DMS53 (cell line): ENCODE measurements at regions not wholly inside any gene's neighbourhood (a gene's known extent, or its start where the extent isn't known, plus 50 kb on each side); places are given as distances from the start of the nearest gene placed in this dataset.
A peak's percentile ranks its signal among the peaks of the same experiment; 100 is the strongest.

ENCODE experiments used
- DNase-seq: peaks from one replicate; lab custom pipeline; 2025; lab: John Stamatoyannopoulos, UW

- DNase-seq = peak; percentile 2
These were observed 189.7 kb upstream of the GDNF start for GRCh38 chr5:38029397-38030065.

- peak; percentile 17 for DNase-seq
These were observed 184.0 kb upstream of the GDNF start for GRCh38 chr5:38023799-38024198.

DNA sequence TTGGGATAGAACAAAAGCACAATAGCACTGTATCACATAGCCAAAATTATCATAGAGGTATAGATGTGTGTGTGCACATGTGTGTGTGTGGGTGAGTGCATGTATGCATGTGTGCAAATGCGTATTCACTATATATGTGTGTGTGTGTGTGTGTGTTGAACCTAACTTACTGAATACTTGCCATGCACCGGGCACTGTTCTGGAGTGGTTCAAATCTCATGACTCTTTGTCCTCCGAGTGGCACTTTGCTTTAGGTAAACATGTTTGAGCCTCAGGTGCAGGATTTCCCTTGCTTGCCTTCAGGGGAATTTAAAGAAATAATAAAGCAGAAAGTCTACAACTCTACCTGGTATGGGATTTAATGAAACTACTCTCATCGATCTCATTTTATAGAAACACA lies 183.5 kb upstream of the GDNF start:
- DNase-seq = peak; percentile 21

DNA sequence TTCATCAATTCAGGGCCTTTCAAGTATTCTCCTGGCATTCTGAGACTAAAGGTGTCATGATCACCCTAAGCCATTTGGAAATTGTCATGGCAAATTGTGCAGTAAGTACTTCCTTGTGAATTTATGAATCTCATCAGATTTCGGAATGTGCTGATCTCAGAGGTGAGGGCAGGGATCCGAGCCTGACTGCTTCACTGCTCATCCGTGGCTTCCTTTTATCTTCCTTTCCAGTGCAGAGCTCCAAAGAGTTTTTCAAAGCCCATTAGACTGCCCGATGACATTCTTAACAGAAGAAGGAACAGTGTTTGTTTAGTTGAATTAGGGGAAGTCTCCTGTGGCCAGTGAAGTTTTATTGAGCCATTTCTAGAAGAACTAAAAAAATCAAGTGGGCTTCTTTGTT lies 182.8 kb upstream of the GDNF start:
- DNase-seq = peak; percentile 16

- DNase-seq = no peak
These were observed 178.2 kb upstream of the GDNF start for GRCh38 chr5:38018016-38018415.

DNA sequence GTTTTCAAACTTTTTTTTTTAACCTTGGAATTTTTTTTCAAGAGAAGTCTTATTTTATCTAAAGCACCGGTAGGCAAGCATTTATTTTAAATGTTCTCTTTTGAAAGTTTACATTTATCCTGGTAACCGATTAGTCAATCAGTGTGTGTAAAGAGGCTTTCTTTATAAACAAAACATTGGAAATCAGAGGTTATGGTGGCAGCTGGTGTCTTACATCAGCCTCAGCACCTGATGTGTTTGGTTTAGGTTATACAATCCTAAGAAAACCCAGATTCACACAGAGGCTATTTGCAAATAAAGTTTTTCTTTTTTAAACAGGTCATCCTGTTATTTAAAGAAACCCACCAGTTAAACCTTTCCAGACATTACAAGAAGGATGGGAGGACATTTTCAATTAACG lies 173.3 kb upstream of the GDNF start:
- DNase-seq = peak; percentile 25

GRCh38 chr5:38011668-38012188 lies 171.9 kb upstream of the GDNF start:
- no peak for DNase-seq

DNA sequence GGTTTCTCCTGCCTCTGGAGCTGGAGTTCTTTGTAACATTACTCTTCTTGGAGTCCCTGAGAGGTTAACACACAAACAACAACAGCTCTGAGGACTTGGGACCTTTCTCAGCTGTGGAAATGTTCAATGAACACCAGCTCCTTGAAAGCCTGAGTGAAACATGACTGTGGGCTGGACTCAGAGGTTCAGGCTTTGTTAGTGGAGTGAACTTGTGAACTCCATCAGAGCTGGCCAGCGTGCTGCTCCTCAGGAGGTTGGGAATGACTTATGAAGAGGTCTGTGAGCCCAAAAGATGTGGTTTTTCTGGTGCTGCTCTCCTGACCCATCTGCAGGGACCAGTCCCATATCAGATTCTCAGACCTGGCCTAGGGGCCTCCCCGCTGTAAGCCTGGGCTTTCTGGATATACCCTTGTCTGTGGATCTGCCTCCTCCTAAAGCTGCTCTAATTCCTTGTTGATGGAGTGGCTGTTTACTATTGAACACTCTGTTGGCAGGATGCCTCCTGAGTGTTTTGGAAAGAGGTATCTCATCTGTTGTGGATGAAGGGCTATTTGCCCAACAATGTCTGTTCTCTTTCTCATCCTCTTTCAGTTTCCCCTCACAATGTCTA lies 170.0 kb upstream of the GDNF start:
- DNase-seq = peak; percentile 11

DNA sequence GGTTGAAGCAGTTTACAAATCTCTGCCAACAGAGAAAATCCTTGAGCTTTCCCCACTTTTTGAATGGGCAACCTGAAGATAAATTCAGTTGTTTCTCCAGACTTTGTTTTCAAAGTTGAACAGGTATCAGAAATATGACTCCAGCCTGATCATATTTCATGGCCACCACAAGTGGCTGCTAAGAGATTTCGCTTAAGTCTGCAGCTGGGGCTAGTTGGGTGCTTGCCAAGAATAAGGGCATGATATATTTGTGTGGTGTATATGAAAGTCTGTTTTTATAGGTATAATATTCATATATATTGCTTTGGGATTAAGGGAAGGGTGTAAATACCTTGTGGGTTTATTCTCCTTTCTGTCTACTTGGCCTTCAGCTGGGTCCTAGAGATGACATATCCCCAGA lies 168.4 kb upstream of the GDNF start:
- peak; percentile 76 for DNase-seq

DNA sequence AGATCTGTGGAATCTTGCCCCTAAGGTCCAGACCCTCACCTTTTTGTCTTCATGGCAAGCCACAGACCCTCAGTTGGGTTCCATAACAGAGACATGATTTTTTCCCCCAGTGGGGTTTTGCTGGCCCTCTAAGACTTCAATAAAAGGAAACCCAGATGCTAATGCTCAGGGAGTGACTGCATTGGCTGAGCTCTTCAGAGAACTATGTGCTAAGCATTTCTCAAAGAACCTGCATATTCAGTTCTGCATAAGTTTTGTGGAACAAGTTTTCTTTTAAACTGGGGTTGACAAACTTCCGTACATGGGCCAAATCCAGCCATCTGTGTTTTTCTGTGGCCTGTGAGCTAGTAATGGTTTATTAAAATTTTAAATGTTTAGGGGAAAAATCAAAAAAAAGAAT lies 159.8 kb upstream of the GDNF start:
- no peak for DNase-seq

- DNase-seq = no peak
These were observed 157.1 kb upstream of the GDNF start for GRCh38 chr5:37996918-37997317.

DNA sequence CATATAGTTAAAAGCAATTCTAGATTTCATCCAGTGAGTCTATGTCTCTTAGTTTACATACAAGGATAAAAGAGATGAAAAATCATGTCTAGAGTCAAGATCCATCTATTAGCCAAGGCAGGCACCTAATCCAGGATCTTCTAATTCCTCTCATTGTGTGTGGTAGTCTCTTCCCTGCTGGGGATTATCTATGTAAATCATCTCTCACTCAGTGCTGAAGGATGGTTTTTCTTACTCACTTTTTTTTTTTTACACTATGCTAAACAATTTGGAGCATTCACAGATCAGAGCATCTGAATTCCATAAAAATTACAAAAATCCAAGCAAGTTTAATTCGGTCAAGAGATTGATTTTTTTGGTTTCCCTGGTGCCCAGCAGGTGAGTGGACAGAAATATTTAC lies 154.9 kb upstream of the GDNF start:
- DNase-seq = no peak

- DNase-seq = peak; percentile 12
These were observed 151.8 kb upstream of the GDNF start for GRCh38 chr5:37991301-37992299.

GRCh38 chr5:37989884-37990283 lies 150.0 kb upstream of the GDNF start:
- no peak for DNase-seq

GRCh38 chr5:37988454-37989046 lies 148.7 kb upstream of the GDNF start:
- peak; percentile 86 for DNase-seq

DNA sequence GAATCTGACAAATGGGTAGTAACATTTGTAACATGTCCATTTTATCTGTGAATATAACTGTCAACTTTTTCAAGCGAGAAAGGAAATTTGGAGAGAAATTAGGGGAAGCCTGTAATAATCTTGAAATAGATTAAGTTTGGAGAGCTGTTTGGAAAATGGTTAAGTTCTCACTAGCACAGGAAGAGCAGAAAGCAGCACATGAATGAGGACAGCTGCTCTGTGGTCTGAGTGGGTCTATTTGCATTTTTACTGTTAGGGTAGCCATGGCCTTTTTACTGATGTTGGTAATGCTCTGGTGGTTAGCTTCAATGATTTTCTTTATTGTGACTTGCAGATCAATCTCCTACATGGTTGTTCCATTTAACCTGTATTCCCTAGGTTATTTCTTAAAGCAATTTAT lies 144.5 kb upstream of the GDNF start:
- DNase-seq = no peak

DNA sequence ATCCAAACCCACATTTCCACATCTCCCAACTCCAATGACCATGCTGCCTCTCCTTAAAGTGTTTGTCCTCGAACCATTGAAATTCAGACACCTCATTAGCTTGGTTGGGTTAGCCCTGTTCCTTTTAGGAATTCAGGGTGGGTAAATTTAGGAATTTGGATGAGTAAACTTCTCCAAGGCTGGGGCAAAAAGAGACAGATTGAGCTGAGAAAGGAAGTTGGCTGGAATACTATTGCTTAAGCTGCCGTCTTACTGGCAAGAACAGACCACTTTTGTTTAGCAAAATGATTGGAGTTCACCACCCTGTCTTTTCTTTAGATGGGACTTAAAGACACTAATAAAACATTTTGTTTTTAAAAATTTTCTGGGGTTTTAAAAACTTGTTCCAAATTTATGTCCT lies 143.6 kb upstream of the GDNF start:
- no peak for DNase-seq

DNA sequence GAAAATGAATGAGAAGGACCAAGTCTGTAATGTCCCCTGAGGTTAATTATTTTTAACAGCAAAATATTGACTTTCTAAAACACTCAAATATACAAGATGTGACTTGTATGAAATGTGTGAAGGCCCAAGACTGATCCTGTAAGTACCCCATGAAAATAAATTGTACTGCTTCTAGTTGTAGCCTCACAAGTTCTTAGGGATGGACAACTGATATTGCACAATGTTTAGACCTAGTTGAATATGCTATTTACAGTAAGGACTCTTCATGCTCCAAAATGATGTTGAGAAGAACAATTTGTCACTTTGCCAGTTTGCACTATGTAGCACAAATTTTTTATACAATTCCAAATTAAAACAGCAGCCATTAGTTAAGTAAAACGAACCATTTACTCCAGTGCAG lies 139.7 kb upstream of the GDNF start:
- no peak for DNase-seq

- DNase-seq = no peak
These were observed 135.7 kb upstream of the GDNF start for GRCh38 chr5:37975531-37975930.

DNA sequence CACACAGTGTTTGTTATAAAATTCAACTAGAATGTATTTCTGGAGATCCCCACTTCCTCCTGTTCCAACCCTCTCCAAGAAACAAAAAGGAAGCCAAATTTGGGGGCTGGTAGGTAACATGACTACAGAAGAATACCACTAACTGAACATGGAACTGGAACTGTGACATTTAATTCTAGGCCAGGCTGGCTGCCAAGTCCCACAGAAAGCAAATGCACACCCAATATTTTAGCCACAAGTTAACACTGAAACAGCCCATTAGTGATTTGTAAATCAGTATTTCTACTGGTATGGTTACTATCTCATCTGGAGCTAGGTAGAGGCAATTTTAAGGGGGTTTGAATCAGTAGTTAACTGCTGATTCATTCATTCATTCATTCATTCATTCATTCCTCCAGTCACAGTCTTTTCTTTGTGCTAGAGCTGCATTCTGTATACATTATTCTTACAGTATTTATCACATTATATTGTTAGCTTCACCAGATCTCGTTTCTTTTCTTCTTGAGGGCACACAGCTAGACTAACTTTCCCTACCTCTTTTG lies 131.7 kb upstream of the GDNF start:
- no peak for DNase-seq

DNA sequence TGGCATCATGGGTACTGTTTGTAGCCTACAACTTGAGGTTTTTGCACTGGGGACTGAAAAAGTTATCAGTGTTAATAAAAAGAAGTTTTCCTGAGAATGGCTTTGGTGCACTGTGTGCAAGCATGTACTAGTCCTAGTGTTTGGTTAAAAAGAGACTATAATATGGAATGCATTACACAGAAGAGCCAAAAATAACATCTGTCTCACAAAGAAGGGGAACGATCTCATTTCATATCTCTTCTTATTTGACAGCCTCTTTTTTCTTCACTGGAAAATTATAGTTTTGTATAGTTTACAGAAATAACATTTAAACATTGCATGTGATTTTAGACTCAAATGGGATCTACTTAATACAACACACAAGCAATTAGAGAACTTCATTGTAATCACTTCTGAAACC lies 127.0 kb upstream of the GDNF start:
- no peak for DNase-seq

GRCh38 chr5:37966291-37966690 lies 126.5 kb upstream of the GDNF start:
- no peak for DNase-seq
